PC-3 (cell line): ENCODE measurements at regions not wholly inside any gene's neighbourhood (a gene's known extent, or its start where the extent isn't known, plus 50 kb on each side); places are given as distances from the start of the nearest gene placed in this dataset.

Source experiments
- CTCF ChIP-seq: fragments of 300-600 bp; sonication (generic); conservative IDR thresholded peaks from 2 replicates; pipeline ENCODE4 v1.5.1; 2017; ENCODE audit warnings: antibody characterized with exemption, low read depth, mild to moderate bottlenecking, low read length
- EZH2 ChIP-seq: fragments of 300-600 bp; sonication (generic); IDR thresholded peaks from one replicate; pipeline ENCODE4 v1.6.1; 2017; ENCODE audit warnings: antibody characterized with exemption, mild to moderate bottlenecking, low read length; ENCODE audit not compliant: unreplicated experiment
- EZH2phosphoT487 ChIP-seq: fragments of 300-600 bp; sonication (generic); IDR thresholded peaks from 2 replicates; pipeline ENCODE4 v1.6.1; 2018; ENCODE audit warnings: mild to moderate bottlenecking, antibody characterized with exemption, low read length, borderline replicate concordance

- no peak for TF ChIP-seq CTCF
- no peak for TF ChIP-seq EZH2phosphoT487
- TF ChIP-seq EZH2, result no peak
Measured at GRCh38 chr5:109950634-109951033, 260.9 kb downstream of the MAN2A1 start.
